ENCODE measurements at regions not wholly inside any gene's neighbourhood (a gene's known extent, or its start where the extent isn't known, plus 50 kb on each side); places are given as distances from the start of the nearest gene placed in this dataset.

DNA sequence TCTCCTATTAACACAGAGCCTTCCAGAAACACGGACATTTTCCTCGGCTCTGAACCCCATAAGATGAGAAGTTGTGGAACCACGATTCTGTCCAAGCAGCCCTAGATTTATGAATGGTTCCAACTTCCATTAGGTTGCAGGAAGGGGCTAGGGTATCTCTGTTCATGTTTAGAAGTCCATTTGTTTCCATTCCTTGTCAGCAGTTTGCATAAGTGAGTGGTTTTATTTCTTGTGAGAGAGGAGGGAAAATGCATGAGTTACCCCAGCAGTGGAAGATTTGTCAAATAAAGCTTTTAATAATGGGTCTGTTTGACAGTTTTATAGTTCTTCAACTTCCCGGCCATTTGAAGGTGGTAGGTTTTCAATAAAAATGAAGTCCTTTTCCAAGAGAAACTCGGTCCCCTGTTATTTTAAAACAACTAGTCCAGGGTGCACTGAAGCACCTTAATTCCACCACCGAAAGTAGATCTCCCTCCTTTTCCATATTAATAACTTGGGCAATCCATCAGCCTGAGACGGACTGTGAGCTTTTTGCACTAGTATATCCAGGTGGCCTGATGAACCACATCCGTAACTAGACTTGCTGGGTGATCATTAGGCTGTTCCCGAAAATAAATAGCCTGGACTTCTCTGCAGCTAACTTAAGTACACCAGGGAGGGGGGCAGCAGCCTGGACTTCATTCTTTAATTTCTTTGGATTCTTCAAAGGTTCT is 181.3 kb downstream of the TMEM114 start:
- TF ChIP-seq POLR2AphosphoS5 (IDR thresholded peaks at IDR 0.05; ENCODE audit: low read depth, low read length) (no peak), POLR2A (IDR thresholded peaks at IDR 0.05; ENCODE audit: low read depth, low read length) (no peak), TAF1 (IDR thresholded peaks at IDR 0.05; ENCODE audit: low read depth, low read length) (no peak)

All from GM12891 (cell line).